GM08714 (cell line): ENCODE measurements at regions not wholly inside any gene's neighbourhood (a gene's known extent, or its start where the extent isn't known, plus 50 kb on each side); places are given as distances from the start of the nearest gene placed in this dataset.

Experiments
- H3K4me3 ChIP-seq: fragments of 200-500 bp; sonication (Bioruptor generic); 2 replicates; pipeline ENCODE4 v1.5.1; 2014; ENCODE audit warnings: mild to moderate bottlenecking, low read length, inconsistent platforms
- ZNF274 ChIP-seq: IDR thresholded peaks from 2 replicates; pipeline ENCODE4 v1.6.1; 2012; ENCODE audit warnings: mild to moderate bottlenecking, low read depth, low read length

GRCh38 chr5:124658867-124659557 is 87.4 kb downstream of the ZNF608 start:
- H3K4me3 ChIP-seq: no peak overlapping the region
- no peak for TF ChIP-seq ZNF274

GRCh38 chr5:124655921-124656511 is 90.4 kb downstream of the ZNF608 start:
- no peak overlapping the region for H3K4me3 ChIP-seq
- TF ChIP-seq ZNF274: no peak

- no peak overlapping the region; the same call in 1 of the 2 replicates for H3K4me3 ChIP-seq
These were observed 91.1 kb downstream of the ZNF608 start for GRCh38 chr5:124655251-124655917.

GRCh38 chr5:124654418-124654817 is 92.0 kb downstream of the ZNF608 start:
- no peak overlapping the region for H3K4me3 ChIP-seq
- TF ChIP-seq ZNF274: no peak

More at GRCh38 chr5:124655251-124655917, 91.1 kb downstream of the ZNF608 start:
- TF ChIP-seq ZNF274: no peak

GRCh38 chr5:124653666-124654065 is 92.8 kb downstream of the ZNF608 start:
- no peak for TF ChIP-seq ZNF274
- H3K4me3 ChIP-seq: no peak overlapping the region

- no peak for TF ChIP-seq ZNF274
These were observed 93.5 kb downstream of the ZNF608 start for GRCh38 chr5:124652892-124653441.

GRCh38 chr5:124652514-124652819 is 94.0 kb downstream of the ZNF608 start:
- no peak overlapping the region for H3K4me3 ChIP-seq
- no peak for TF ChIP-seq ZNF274

More at GRCh38 chr5:124652892-124653441, 93.5 kb downstream of the ZNF608 start:
- no peak overlapping the region for H3K4me3 ChIP-seq

GRCh38 chr5:124651663-124652513 is 94.6 kb downstream of the ZNF608 start:
- peak overlapping the region; percentile 37; the same call in 1 of the 2 replicates for H3K4me3 ChIP-seq

GRCh38 chr5:124650951-124651662 is 95.3 kb downstream of the ZNF608 start:
- peak overlapping the region; percentile 37; the same call in 1 of the 2 replicates for H3K4me3 ChIP-seq
- no peak for TF ChIP-seq ZNF274

More at GRCh38 chr5:124651663-124652513, 94.6 kb downstream of the ZNF608 start:
- no peak for TF ChIP-seq ZNF274

GRCh38 chr5:124650147-124650561 is 96.3 kb downstream of the ZNF608 start:
- no peak for TF ChIP-seq ZNF274
- H3K4me3 ChIP-seq: no peak overlapping the region

GRCh38 chr5:124649491-124650146 is 96.8 kb downstream of the ZNF608 start:
- H3K4me3 ChIP-seq: no peak overlapping the region
- no peak for TF ChIP-seq ZNF274

- no peak for TF ChIP-seq ZNF274
- H3K4me3 ChIP-seq: no peak overlapping the region
These were observed 97.5 kb downstream of the ZNF608 start for GRCh38 chr5:124648902-124649467.
